Osteoblast (primary cell): ENCODE measurements at regions not wholly inside any gene's neighbourhood (a gene's known extent, or its start where the extent isn't known, plus 50 kb on each side); places are given as distances from the start of the nearest gene placed in this dataset.

ENCODE experiments used
- DNase-seq: peaks from one replicate; pipeline ENCODE4 v3.0.0; 2011; ENCODE audit warnings: low spot score, mixed read lengths; ENCODE audit not compliant: insufficient read length; ENCODE audit errors: missing footprints
- H2AFZ ChIP-seq: 2 replicates; pipeline ENCODE4 v1.6.0; 2011; ENCODE audit warnings: mild to moderate bottlenecking, low read length
- H3K27ac ChIP-seq: 2 replicates; pipeline ENCODE4 v1.5.1; 2011; ENCODE audit warnings: mild to moderate bottlenecking, low read depth, low read length, moderate library complexity
- H3K27me3 ChIP-seq: 2 replicates; pipeline ENCODE4 v1.6.0; 2012; ENCODE audit warnings: mild to moderate bottlenecking, control low read depth, inconsistent platforms, low read length, moderate library complexity; ENCODE audit not compliant: insufficient read depth
- H3K36me3 ChIP-seq: 2 replicates; pipeline ENCODE4 v1.5.1; 2011; ENCODE audit warnings: mild to moderate bottlenecking, low read length, control low read depth, moderate library complexity; ENCODE audit not compliant: insufficient read depth
- H3K4me1 ChIP-seq: 2 replicates; pipeline ENCODE4 v1.5.1; 2011; ENCODE audit warnings: mild to moderate bottlenecking, low read length, control low read depth, moderate library complexity; ENCODE audit not compliant: insufficient read depth
- H3K4me2 ChIP-seq: 2 replicates; pipeline ENCODE4 v1.6.0; 2011; ENCODE audit warnings: mild to moderate bottlenecking, low read length; ENCODE audit not compliant: insufficient read depth
- H3K4me3 ChIP-seq: fragments of 200-600 bp; sonication (generic); 3 replicates; pipeline ENCODE4 v1.5.1; 2012; ENCODE audit warnings: mild to moderate bottlenecking, low read length, inconsistent platforms; ENCODE audit not compliant: insufficient read depth
- H3K79me2 ChIP-seq: 2 replicates; pipeline ENCODE4 v1.6.0; 2012; ENCODE audit warnings: mild to moderate bottlenecking, low read length, control low read depth, inconsistent platforms; ENCODE audit not compliant: insufficient read depth
- H3K9me3 ChIP-seq: 2 replicates; pipeline ENCODE4 v1.5.1; 2011; ENCODE audit warnings: low read depth, low read length, control low read depth
- H4K20me1 ChIP-seq: 2 replicates; pipeline ENCODE4 v1.6.0; 2012; ENCODE audit warnings: mild to moderate bottlenecking, low read length, control low read depth; ENCODE audit not compliant: insufficient read depth
- TF ChIP-seq, protein P1 (sequence below): IDR thresholded peaks from 2 replicates; pipeline ENCODE4 v1.5.1; 2011; ENCODE audit warnings: mild to moderate bottlenecking, low read depth, low read length, moderate library complexity; ENCODE audit errors: extremely low read depth

DNA sequence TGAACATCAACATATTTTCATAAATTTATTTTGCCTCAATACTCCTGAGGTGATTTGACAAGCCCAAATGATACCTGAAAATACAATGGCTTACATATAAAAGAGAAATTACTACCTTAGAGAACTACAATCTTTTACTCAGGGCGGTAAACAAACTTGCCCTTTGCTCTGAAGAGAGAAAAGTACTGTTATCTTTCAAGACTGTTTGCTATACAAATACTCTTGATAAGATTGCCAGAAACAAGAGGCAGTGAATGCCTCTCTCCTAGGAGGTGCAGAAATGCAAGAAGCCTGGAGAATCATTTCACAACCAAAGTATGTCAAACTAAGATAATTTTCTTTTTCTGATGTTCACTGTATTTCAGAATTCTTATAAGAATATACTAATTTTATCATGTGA is 160.3 kb downstream of the ALX1 start:
- Histone ChIP-seq H3K79me2 (no peaks in the 10 kb centered on the region), H3K27me3 (no peaks in the 10 kb centered on the region), H3K9me3 (no peaks in the 10 kb centered on the region), H3K4me2 (no peak overlapping the region), H3K4me3 (no peak overlapping the region), H3K36me3 (no peaks in the 10 kb centered on the region), H2AFZ (no peak overlapping the region), H3K27ac (no peak overlapping the region), H4K20me1 (no peaks in the 10 kb centered on the region), H3K4me1 (no peaks in the 10 kb centered on the region)
- no peak for DNase-seq
- TF ChIP-seq, protein P1, sequence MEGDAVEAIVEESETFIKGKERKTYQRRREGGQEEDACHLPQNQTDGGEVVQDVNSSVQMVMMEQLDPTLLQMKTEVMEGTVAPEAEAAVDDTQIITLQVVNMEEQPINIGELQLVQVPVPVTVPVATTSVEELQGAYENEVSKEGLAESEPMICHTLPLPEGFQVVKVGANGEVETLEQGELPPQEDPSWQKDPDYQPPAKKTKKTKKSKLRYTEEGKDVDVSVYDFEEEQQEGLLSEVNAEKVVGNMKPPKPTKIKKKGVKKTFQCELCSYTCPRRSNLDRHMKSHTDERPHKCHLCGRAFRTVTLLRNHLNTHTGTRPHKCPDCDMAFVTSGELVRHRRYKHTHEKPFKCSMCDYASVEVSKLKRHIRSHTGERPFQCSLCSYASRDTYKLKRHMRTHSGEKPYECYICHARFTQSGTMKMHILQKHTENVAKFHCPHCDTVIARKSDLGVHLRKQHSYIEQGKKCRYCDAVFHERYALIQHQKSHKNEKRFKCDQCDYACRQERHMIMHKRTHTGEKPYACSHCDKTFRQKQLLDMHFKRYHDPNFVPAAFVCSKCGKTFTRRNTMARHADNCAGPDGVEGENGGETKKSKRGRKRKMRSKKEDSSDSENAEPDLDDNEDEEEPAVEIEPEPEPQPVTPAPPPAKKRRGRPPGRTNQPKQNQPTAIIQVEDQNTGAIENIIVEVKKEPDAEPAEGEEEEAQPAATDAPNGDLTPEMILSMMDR = no peak

GRCh38 chr12:85441025-85441424 is 161.0 kb downstream of the ALX1 start:
- no peak for DNase-seq
- TF ChIP-seq, protein P1 = no peak
- no peak overlapping the region for H3K4me2 ChIP-seq
- no peaks in the 10 kb centered on the region for H3K27me3 ChIP-seq
- H3K4me1 ChIP-seq = no peaks in the 10 kb centered on the region
- H3K36me3 ChIP-seq = no peaks in the 10 kb centered on the region
- H2AFZ ChIP-seq = no peak overlapping the region
- no peaks in the 10 kb centered on the region for H3K79me2 ChIP-seq
- H3K27ac ChIP-seq = no peak overlapping the region
- no peaks in the 10 kb centered on the region for H3K9me3 ChIP-seq
- H4K20me1 ChIP-seq = no peaks in the 10 kb centered on the region
- no peak overlapping the region for H3K4me3 ChIP-seq

DNA sequence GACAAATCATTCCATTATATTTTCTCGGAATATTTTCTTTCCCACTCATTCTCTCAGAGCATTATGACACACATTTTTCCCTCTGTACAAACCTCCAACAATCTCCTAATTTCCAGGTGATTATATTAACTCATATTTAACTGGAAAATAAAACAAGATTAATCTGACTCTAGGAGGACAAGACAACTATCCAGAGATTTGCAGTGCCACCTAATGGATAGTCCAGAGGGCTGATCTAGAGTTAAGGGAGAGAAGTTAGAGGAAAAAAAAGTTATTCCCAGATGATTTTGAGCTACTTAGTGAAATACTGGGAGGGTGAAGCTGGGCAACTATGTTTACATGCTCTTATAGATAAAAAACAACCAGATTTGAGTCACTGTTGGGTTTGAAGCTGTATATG is 161.7 kb downstream of the ALX1 start:
- TF ChIP-seq, protein P1 = peak; percentile 28
- Histone ChIP-seq H2AFZ (no peak overlapping the region), H3K4me1 (no peaks in the 10 kb centered on the region), H3K4me2 (no peak overlapping the region), H3K36me3 (no peaks in the 10 kb centered on the region), H3K9me3 (no peaks in the 10 kb centered on the region), H3K4me3 (no peak overlapping the region), H3K27me3 (no peaks in the 10 kb centered on the region), H3K79me2 (no peaks in the 10 kb centered on the region), H4K20me1 (no peaks in the 10 kb centered on the region), H3K27ac (no peak overlapping the region)
- no peak for DNase-seq

DNA sequence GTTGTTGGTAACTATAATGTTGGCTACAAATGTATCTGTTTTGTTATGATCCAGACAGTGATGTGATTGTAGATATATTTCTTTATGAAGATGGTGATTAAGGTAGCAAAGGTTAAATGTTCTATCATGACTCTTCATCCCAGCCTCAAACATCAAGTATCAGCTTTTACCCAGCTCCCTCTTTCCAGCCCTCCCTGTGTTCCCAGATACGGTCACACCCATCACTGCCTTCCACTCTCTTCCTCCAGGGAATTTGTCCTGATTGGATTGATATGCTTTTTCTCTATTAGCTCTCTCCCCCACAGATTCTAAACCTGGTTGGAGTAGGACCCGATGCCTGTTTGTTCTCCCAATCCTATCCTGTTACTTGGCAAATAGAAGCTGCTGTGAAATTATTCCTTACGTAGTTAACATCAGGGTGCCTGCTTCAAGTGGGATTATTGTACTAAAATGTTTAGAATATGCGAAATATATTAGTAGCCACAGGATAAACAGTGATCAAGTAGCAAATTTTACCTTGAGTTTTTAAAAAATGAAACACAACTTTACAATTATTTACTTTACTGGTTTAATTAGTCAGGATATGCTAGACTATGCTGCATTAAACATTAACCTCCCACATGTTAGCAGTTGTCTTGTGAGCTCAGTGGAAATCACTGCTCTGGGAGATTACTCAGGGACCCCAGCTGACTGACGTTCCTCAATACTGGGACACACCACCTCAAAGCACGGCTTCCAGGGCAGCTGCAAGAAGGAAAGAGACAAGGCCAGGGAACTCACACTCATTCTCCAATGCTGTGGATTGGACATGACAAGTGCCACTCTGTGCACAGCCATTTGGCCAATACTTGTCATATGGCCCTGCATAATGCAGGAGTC is 165.3 kb downstream of the ALX1 start:
- Histone ChIP-seq H3K36me3 (no peaks in the 10 kb centered on the region), H2AFZ (no peak overlapping the region)

More for the DNA sequence above, 165.3 kb downstream of the ALX1 start:
- TF ChIP-seq, protein P1 = no peak
- no peak overlapping the region for H3K27ac ChIP-seq
- no peaks in the 10 kb centered on the region for H3K27me3 ChIP-seq
- H3K4me2 ChIP-seq = no peak overlapping the region
- H3K9me3 ChIP-seq = no peaks in the 10 kb centered on the region
- no peaks in the 10 kb centered on the region for H3K4me1 ChIP-seq
- no peaks in the 10 kb centered on the region for H3K79me2 ChIP-seq
- no peak overlapping the region for H3K4me3 ChIP-seq
- H4K20me1 ChIP-seq = no peaks in the 10 kb centered on the region
- DNase-seq = peak; percentile 22
